Lung (tissue), 11 donors: ENCODE measurements at regions not wholly inside any gene's neighbourhood (a gene's known extent, or its start where the extent isn't known, plus 50 kb on each side); places are given as distances from the start of the nearest gene placed in this dataset.

Experiments used
- ATAC-seq: fragments of 200-7000 bp; cut with Tn5 transposase; one replicate; pipeline ENCODE4 v1.9.1; 2020; ENCODE audit warnings: moderate number of reproducible peaks; ENCODE audit not compliant: insufficient read depth, low FRiP score
- DNase-seq, 3 donors: peaks; one replicate each; pipeline ENCODE4 v3.0.0-alpha.2; 2013 to 2017
- H3K27ac ChIP-seq, 2 donors: one replicate each; pipeline ENCODE4 v1.5.1; 2013; ENCODE audit warnings: mild to moderate bottlenecking in 2 of 2, moderate library complexity in 2 of 2, control low read depth in 1 of 2, inconsistent platforms in 1 of 2, low read depth in 1 of 2, low read length in 1 of 2
- H3K27me3 ChIP-seq, 3 donors: one replicate each; pipeline ENCODE4 v1.5.1; 2013; ENCODE audit warnings: low read length in 2 of 3; ENCODE audit not compliant: control insufficient read depth in 3 of 3, insufficient read depth in 3 of 3
- H3K36me3 ChIP-seq, 4 donors: one replicate each; pipeline ENCODE4 v1.5.1; 2013; ENCODE audit warnings: low read length in 4 of 4, mild to moderate bottlenecking in 1 of 4, moderate library complexity in 1 of 4; ENCODE audit not compliant: control insufficient read depth in 4 of 4, insufficient read depth in 4 of 4
- H3K4me1 ChIP-seq, 5 donors: one replicate each; pipeline ENCODE4 v1.5.1; 2013; ENCODE audit warnings: low read length in 5 of 5, mild to moderate bottlenecking in 2 of 5, moderate library complexity in 1 of 5; ENCODE audit not compliant: control insufficient read depth in 5 of 5, insufficient read depth in 5 of 5
- H3K4me3 ChIP-seq: one replicate; pipeline ENCODE4 v1.5.1; 2013; ENCODE audit warnings: mild to moderate bottlenecking, control low read depth, moderate library complexity
- H3K9ac ChIP-seq, 2 donors: one replicate each; pipeline ENCODE4 v1.5.1; 2013; ENCODE audit warnings: low read length in 2 of 2, control low read depth in 1 of 2; ENCODE audit not compliant: insufficient read depth in 1 of 2
- H3K9me3 ChIP-seq, 4 donors: one replicate each; pipeline ENCODE4 v1.5.1; 2013; ENCODE audit warnings: low read length in 3 of 4, mild to moderate bottlenecking in 1 of 4, moderate library complexity in 1 of 4; ENCODE audit not compliant: control insufficient read depth in 4 of 4, insufficient read depth in 3 of 4
- CTCF ChIP-seq: IDR thresholded peaks from 2 replicates; pipeline ENCODE4 v1.5.1; 2012; ENCODE audit warnings: mild to moderate bottlenecking; ENCODE audit errors: control extremely low read depth, extremely low read depth
- WGBS, 2 donors: extraction: QIAGEN DNeasy Blood & Tissue Kit; methylation state at CpG; one replicate each; pipeline ENCODE4 v1.1.7; 2013; 5-methylcytosine and 5-hydroxymethylcytosine counted together
- donor health status: control.
- donor health status: control.
- donor health status: Bipolar disorder and iron deficiency.
- donor health status: healthy.
- donor health status: DM: yes; HTN: yes; CAD: no.

DNA sequence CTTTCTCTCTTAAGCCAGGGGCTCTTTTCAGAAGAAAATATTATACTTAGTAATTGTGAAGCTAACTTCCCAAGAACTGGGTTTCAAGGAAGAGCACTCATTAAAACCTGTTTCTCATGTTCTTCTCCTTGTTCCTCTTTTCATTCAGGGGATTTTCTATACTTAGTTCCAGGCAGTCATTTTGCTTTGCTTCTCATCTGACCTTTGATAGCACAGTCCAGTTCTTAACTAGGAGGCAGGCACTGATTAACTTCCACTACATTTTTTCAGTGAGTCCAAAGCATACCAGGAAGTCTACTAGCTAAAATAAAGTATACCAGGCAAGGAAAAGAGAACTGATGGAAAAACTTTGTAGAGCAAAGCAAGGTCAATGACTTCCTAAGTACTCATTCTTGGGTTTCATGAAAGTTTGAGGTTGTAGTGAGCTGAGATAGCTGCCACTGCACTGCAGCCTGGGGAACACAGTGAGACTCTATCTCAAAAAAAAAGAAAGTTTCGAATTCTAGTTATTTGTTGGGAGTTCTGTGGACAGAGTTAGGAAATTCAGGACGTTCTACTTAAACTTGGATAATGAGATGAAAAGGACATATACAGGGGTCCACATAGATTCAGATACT is 190.1 kb upstream of the HS3ST1 start:
- Histone ChIP-seq H3K4me3 (no peak overlapping the region), H3K9ac (no peak overlapping the region), H3K27me3 (no peaks in the 10 kb centered on the region), H3K27ac (no peak overlapping the region), H3K9me3 (no peaks in the 10 kb centered on the region), H3K36me3 (no peaks in the 10 kb centered on the region), H3K4me1 (peaks cover 0 to 20% (median 5%) of the 10 kb centered on the region in 5 donors)
- WGBS, 2 donors, result 38 to 65% methylated on average over 2 of the region's 2 CpGs
- DNase-seq (peak in 1 of 3 donors; percentile 57), ATAC-seq (no peak)
- no peak for TF ChIP-seq CTCF

DNA sequence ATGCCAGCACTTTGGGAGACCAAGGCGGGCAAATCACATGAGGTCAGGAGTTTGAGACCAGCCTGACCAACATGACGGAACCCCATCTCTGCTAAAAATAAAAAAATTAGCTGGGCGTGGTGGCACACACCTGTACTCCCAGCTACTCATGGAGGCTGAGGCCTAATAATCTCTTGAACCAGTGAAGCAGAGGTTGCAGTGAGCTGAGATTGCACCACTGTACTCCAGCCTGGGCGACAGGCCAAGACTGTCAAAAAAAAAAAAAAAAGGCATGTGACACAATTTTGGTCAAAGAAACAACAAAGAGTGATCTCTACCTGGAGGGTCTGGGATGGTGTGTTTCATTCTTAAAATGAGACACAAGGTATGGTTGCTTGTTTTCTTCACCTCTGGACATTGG is 188.2 kb upstream of the HS3ST1 start:
- Histone ChIP-seq H3K36me3 (no peaks in the 10 kb centered on the region), H3K9ac (no peak overlapping the region), H3K4me3 (no peak overlapping the region), H3K27ac (no peak overlapping the region), H3K27me3 (no peaks in the 10 kb centered on the region), H3K9me3 (no peaks in the 10 kb centered on the region), H3K4me1 (peaks cover 0 to 17% (median 5%) of the 10 kb centered on the region in 5 donors)
- DNase-seq (no peak), ATAC-seq (no peak)
- no peak for TF ChIP-seq CTCF
- WGBS, 2 donors, result 86 to 88% methylated on average over 4 of the region's 4 CpGs

- no peak overlapping the region for H3K9ac ChIP-seq
- peaks cover 0 to 7% (median 4%) of the 10 kb centered on the region in 5 donors for H3K4me1 ChIP-seq
- WGBS, 2 donors, result 66 to 78% methylated on average over 7 of the region's 7 CpGs
Measured at GRCh38 chr4:11615601-11616000, 186.9 kb upstream of the HS3ST1 start.

More at GRCh38 chr4:11615601-11616000, 186.9 kb upstream of the HS3ST1 start:
- H3K27ac ChIP-seq, result no peak overlapping the region
- H3K27me3 ChIP-seq, result no peaks in the 10 kb centered on the region
- H3K36me3 ChIP-seq, result no peaks in the 10 kb centered on the region
- no peaks in the 10 kb centered on the region for H3K9me3 ChIP-seq
- DNase-seq, result no peak
- H3K4me3 ChIP-seq, result no peak overlapping the region
- no peak for ATAC-seq
- no peak for TF ChIP-seq CTCF
